ENCODE measurements at regions not wholly inside any gene's neighbourhood (a gene's known extent, or its start where the extent isn't known, plus 50 kb on each side); places are given as distances from the start of the nearest gene placed in this dataset.

- Histone ChIP-seq H2AFZ (ENCODE audit: low read length) (no peak overlapping the region), H4K20me1 (ENCODE audit: insufficient read depth, low read length) (no peaks in the 10 kb centered on the region), H3K79me2 (ENCODE audit: insufficient read depth, low read length) (no peaks in the 10 kb centered on the region), H3K4me1 (ENCODE audit: insufficient read depth, low read length) (no peaks in the 10 kb centered on the region), H3K36me3 (replicated peaks in 1 of 2; ENCODE audit: control insufficient read depth in 1 of 2, insufficient read depth in 2 of 2, low read length in 2 of 2) (no peaks in the 10 kb centered on the region), H3K27ac (ENCODE audit: extremely low read length, insufficient read depth, low read length) (no peak overlapping the region), H3K9ac (ENCODE audit: insufficient read depth, low read depth, low read length) (no peak overlapping the region), H3K4me2 (ENCODE audit: low read depth, low read length) (no peak overlapping the region), H3K4me3 (replicated peaks in 1 of 3; ENCODE audit: insufficient read depth in 1 of 3, low read depth in 2 of 3, low read length in 3 of 3) (no peak overlapping the region), H3K27me3 (ENCODE audit: control insufficient read depth in 1 of 2, insufficient read depth in 2 of 2, low read length in 2 of 2) (no peaks in the 10 kb centered on the region), H3K9me3 (ENCODE audit: low read length) (no peaks in the 10 kb centered on the region)
- WGBS (ENCODE audit: low lambda C conversion rate) = 39% methylated on average over 5 of the region's 5 CpGs
- ChIA-PET POLR2A (no interaction called here), CTCF (ENCODE audit: low intra/inter-chr PET ratio, low total read pairs) (interaction anchor here (1.4 to 2.5 kb wide), 2 partner anchors 123 to 282 kb away, joined by 7 to 10 read pairs; no protein-coding TSS in a partner anchor)
- intact Hi-C loops (cut with micrococcal nuclease; ENCODE audit: unreplicated experiment) (loop anchor here (1.0 kb wide), 2 partner anchors 123 to 282 kb away; no protein-coding TSS in a partner anchor), in situ Hi-C loops (cut with HindIII; ENCODE audit: extremely low pct_ligation_motif_present, low pct_unique_long_range_greater_than_20kb) (loop anchor here (10.0 kb wide), 1 partner anchor 284 kb away; no protein-coding TSS in a partner anchor)
- TF ChIP-seq MYC (CRISPR knock-in tag; IDR thresholded peaks at IDR 0.05; ENCODE audit: borderline replicate concordance) (no peak), SMAD1 (CRISPR knock-in tag; IDR thresholded peaks at IDR 0.05; ENCODE audit: borderline replicate concordance, low read depth) (no peak), IKZF1 (IDR thresholded peaks at IDR 0.05) (no peak), PHF21A (CRISPR knock-in tag; IDR thresholded peaks at IDR 0.05) (no peak), ATF3 (CRISPR knock-in tag; IDR thresholded peaks at IDR 0.05) (no peak), IKZF5 (CRISPR knock-in tag; IDR thresholded peaks at IDR 0.05) (no peak), KDM5B (CRISPR knock-in tag; IDR thresholded peaks at IDR 0.05; ENCODE audit: borderline replicate concordance) (no peak), PCBP1 (IDR thresholded peaks at IDR 0.05; ENCODE audit: borderline replicate concordance, low read depth, low read length) (no peak), STAT5B (CRISPR knock-in tag; IDR thresholded peaks at IDR 0.05) (no peak), NCOA1 (CRISPR knock-in tag; IDR thresholded peaks at IDR 0.05) (no peak), SNAI1 (CRISPR knock-in tag; IDR thresholded peaks at IDR 0.05; ENCODE audit: borderline replicate concordance) (no peak), RNF219 (CRISPR knock-in tag; IDR thresholded peaks at IDR 0.05) (no peak)
- DNase-seq (ENCODE audit: low spot score) (no peak), FAIRE-seq (no peak), ATAC-seq (no peak)
- BruUV-seq (replicated peaks) = no TSS peak
Observed at GRCh38 chr2:234258562-234259141, 208.2 kb downstream of the SPP2 start.

Measured in HepG2 (cell line).